Endodermal cell (in vitro differentiated cells): ENCODE measurements at regions not wholly inside any gene's neighbourhood (a gene's known extent, or its start where the extent isn't known, plus 50 kb on each side); places are given as distances from the start of the nearest gene placed in this dataset.

Experiments
- DNase-seq: peaks from one replicate; pipeline ENCODE4 v3.0.0-alpha.2; 2017
- H3K27ac ChIP-seq: 2 replicates; pipeline ENCODE4 v1.5.1; 2013; ENCODE audit warnings: mild to moderate bottlenecking, low read depth, low read length, moderate library complexity
- H3K27me3 ChIP-seq: 2 replicates; pipeline ENCODE4 v1.6.1; 2013; ENCODE audit warnings: mild to moderate bottlenecking, low read length, moderate library complexity; ENCODE audit not compliant: insufficient read depth, control insufficient read depth, poor library complexity, severe bottlenecking
- H3K36me3 ChIP-seq: 2 replicates; pipeline ENCODE4 v1.7.0; 2013; ENCODE audit warnings: mild to moderate bottlenecking, low read length, moderate library complexity; ENCODE audit not compliant: control insufficient read depth, insufficient read depth
- H3K4me1 ChIP-seq: one replicate; pipeline ENCODE4 v1.7.0; 2013; ENCODE audit warnings: low read length; ENCODE audit not compliant: control insufficient read depth, insufficient read depth
- H3K4me3 ChIP-seq: 2 replicates; pipeline ENCODE4 v1.5.1; 2013; ENCODE audit warnings: mild to moderate bottlenecking, low read length, moderate library complexity
- H3K9ac ChIP-seq: 2 replicates; pipeline ENCODE4 v1.6.1; 2013; ENCODE audit warnings: mild to moderate bottlenecking, low read length, moderate library complexity; ENCODE audit not compliant: poor library complexity, severe bottlenecking; ENCODE audit errors: extremely low read depth
- H3K9me3 ChIP-seq: 2 replicates; pipeline ENCODE4 v1.6.1; 2013; ENCODE audit warnings: mild to moderate bottlenecking, low read length, moderate library complexity; ENCODE audit not compliant: control insufficient read depth
- H3K27ac Mint-ChIP-seq: 2 replicates; pipeline ENCODE4 v1.8.0; 2020; ENCODE audit warnings: mixed read lengths
- H3K27me3 Mint-ChIP-seq: 2 replicates; pipeline ENCODE4 v1.8.0; 2021; ENCODE audit warnings: mild to moderate bottlenecking, mixed read lengths; ENCODE audit not compliant: insufficient read depth
- H3K36me3 Mint-ChIP-seq: 2 replicates; pipeline ENCODE4 v1.8.0; 2020; ENCODE audit warnings: low read depth, mixed read lengths
- H3K4me1 Mint-ChIP-seq: 2 replicates; pipeline ENCODE4 v1.8.0; 2020; ENCODE audit warnings: mixed read lengths
- H3K4me3 Mint-ChIP-seq: 2 replicates; pipeline ENCODE4 v1.8.0; 2020; ENCODE audit warnings: mild to moderate bottlenecking, moderate library complexity, mixed read lengths
- H3K9me3 Mint-ChIP-seq: 2 replicates; pipeline ENCODE4 v1.8.0; 2020; ENCODE audit warnings: mild to moderate bottlenecking, mixed read lengths
- CTCF ChIP-seq: fragments of 200-600 bp; sonication (generic); conservative IDR thresholded peaks from 2 replicates; pipeline ENCODE4 v1.5.0; 2021; ENCODE audit warnings: antibody characterized with exemption, mild to moderate bottlenecking
- WGBS, 2 experiments: methylation state at CpG; one replicate each; pipeline versions ENCODE4 v1.1.5 to v1.1.7; 2013; ENCODE audit warnings: missing lambda C conversion rate in 2 of 2, mixed read lengths in 1 of 2; ENCODE audit not compliant: insufficient coverage in 1 of 2, insufficient read length in 1 of 2; 5-methylcytosine and 5-hydroxymethylcytosine counted together

- H3K27ac ChIP-seq: no peak overlapping the region
- WGBS, 2 experiments: 86 to 100% methylated on average over 1 to 3 of the region's 3 CpGs
- no peak overlapping the region for H3K4me3 Mint-ChIP-seq
- no peaks in the 10 kb centered on the region for H3K36me3 ChIP-seq
- no peaks in the 10 kb centered on the region for H3K9me3 ChIP-seq
- H3K27me3 Mint-ChIP-seq: peaks cover 7% of the 10 kb centered on the region
- no peak for TF ChIP-seq CTCF
- H3K4me1 ChIP-seq: no peaks in the 10 kb centered on the region
- no peak for DNase-seq
- no peak overlapping the region for H3K27ac Mint-ChIP-seq
- H3K36me3 Mint-ChIP-seq: no peaks in the 10 kb centered on the region
- H3K4me3 ChIP-seq: no peak overlapping the region
- no peaks in the 10 kb centered on the region for H3K4me1 Mint-ChIP-seq
- no peak overlapping the region for H3K9ac ChIP-seq
- H3K9me3 Mint-ChIP-seq: no peaks in the 10 kb centered on the region
- H3K27me3 ChIP-seq: peaks cover 12% of the 10 kb centered on the region
These were observed 115.2 kb downstream of the CD47 start for GRCh38 chr3:107975529-107976201.

GRCh38 chr3:107973961-107974360, 116.9 kb downstream of the CD47 start:
- H3K27me3 Mint-ChIP-seq: peaks cover 13% of the 10 kb centered on the region
- no peak overlapping the region for H3K4me3 ChIP-seq
- 95 to 100% methylated on average over 2 to 4 of the region's 4 CpGs for WGBS, 2 experiments
- no peak overlapping the region for H3K27ac ChIP-seq
- H3K9ac ChIP-seq: no peak overlapping the region
- H3K4me1 Mint-ChIP-seq: no peaks in the 10 kb centered on the region
- no peak overlapping the region for H3K27ac Mint-ChIP-seq
- H3K36me3 ChIP-seq: no peaks in the 10 kb centered on the region
- peaks cover 13% of the 10 kb centered on the region for H3K27me3 ChIP-seq
- DNase-seq: no peak
- no peaks in the 10 kb centered on the region for H3K9me3 Mint-ChIP-seq
- no peaks in the 10 kb centered on the region for H3K9me3 ChIP-seq
- no peak overlapping the region for H3K4me3 Mint-ChIP-seq
- H3K36me3 Mint-ChIP-seq: no peaks in the 10 kb centered on the region
- no peak for TF ChIP-seq CTCF
- H3K4me1 ChIP-seq: no peaks in the 10 kb centered on the region

GRCh38 chr3:107973152-107973551, 117.7 kb downstream of the CD47 start:
- Mint-ChIP-seq H3K27ac (no peak overlapping the region), H3K9me3 (no peaks in the 10 kb centered on the region), H3K27me3 (peaks cover 18% of the 10 kb centered on the region), H3K36me3 (no peaks in the 10 kb centered on the region), H3K4me1 (no peaks in the 10 kb centered on the region), H3K4me3 (no peak overlapping the region)
- Histone ChIP-seq H3K9me3 (no peaks in the 10 kb centered on the region), H3K27ac (no peak overlapping the region), H3K4me1 (no peaks in the 10 kb centered on the region), H3K9ac (no peak overlapping the region), H3K4me3 (no peak overlapping the region), H3K36me3 (no peaks in the 10 kb centered on the region), H3K27me3 (peaks cover 21% of the 10 kb centered on the region)
- TF ChIP-seq CTCF: no peak
- WGBS, 2 experiments: 90 to 93% methylated on average over 2 of the region's 2 CpGs
- DNase-seq: no peak
